ENCODE measurements at regions not wholly inside any gene's neighbourhood (a gene's known extent, or its start where the extent isn't known, plus 50 kb on each side); places are given as distances from the start of the nearest gene placed in this dataset.

DNA sequence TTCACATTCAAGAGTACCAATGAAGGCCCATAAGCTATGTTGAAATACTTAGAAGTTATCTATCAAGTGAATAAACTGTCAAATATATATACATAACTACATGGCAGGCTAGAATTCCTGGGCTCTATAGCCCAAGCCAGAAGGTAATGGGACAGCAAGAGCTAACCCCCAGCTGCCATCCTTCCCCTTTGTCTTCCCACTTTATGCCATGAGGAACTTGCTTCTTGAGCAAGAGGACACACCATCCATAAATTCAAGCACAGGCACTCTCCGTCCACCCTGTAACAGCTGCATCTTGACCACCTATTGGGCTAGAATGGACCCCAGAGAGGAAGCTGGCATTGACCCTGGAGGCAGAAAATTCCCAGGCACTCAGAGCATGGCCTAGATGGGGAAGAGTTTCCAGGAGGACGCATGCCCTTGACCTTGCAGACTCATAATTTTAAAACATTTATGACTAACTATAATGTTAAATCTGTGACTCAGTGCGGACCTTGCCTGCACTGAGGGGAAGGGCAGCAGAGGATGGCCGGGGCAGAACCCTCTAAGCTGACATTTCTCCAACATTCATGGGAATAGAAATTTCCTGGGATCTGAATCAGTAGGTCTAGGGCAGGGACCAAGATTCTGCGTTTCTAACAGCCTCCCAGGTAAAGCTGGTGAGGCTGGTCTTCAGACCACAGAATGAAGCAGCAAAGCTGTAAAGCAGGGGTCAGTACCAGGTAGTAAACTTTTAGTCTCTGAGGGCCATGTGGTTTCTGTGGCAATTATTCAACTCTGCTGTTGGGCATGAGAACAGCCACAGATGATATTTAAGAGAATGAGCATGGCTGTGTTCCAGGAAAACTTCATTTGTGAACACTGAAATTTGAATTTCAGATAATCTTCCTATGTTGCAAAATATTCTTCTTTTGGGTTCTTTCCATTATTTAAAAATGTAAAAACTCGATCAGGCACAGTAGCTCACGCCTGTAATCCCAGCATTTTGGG, 71.4 kb upstream of the CLDN10 start:
- TF ChIP-seq CTCF (IDR thresholded peaks at IDR 0.05; ENCODE audit: low read depth, low read length, missing input control) (no peak), FOXA1 (IDR thresholded peaks at IDR 0.05) (no peak), RAD21 (IDR thresholded peaks at IDR 0.05) (no peak), YY1 (IDR thresholded peaks at IDR 0.05) (no peak), GABPA (IDR thresholded peaks at IDR 0.05 in 1 of 2, conservative IDR thresholded peaks at IDR 0.05 in 1 of 2) (no peak), HNF4G (IDR thresholded peaks at IDR 0.05) (no peak), RXRA (IDR thresholded peaks at IDR 0.05) (no peak), TAF1 (conservative IDR thresholded peaks at IDR 0.05) (no peak), MAX (IDR thresholded peaks at IDR 0.05) (no peak), NR2F2 (IDR thresholded peaks at IDR 0.05) (no peak), FOXA2 (IDR thresholded peaks at IDR 0.05) (no peak), SP1 (IDR thresholded peaks at IDR 0.05) (no peak), REST (IDR thresholded peaks at IDR 0.05) (no peak), JUND (IDR thresholded peaks at IDR 0.05) (no peak)
- TF ChIP-seq, protein P1, sequence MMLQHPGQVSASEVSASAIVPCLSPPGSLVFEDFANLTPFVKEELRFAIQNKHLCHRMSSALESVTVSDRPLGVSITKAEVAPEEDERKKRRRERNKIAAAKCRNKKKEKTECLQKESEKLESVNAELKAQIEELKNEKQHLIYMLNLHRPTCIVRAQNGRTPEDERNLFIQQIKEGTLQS (IDR thresholded peaks at IDR 0.05), result no peak
- H3K36me3 ChIP-seq (ENCODE audit: control insufficient read depth in 4 of 4, insufficient read depth in 3 of 4, low read depth in 1 of 4, low read length in 3 of 4), result no peaks in the 10 kb centered on the region
- no peak for DNase-seq (ENCODE audit: low spot score)
- H3K4me3 ChIP-seq (ENCODE audit: low read depth in 1 of 3, low read length in 3 of 3), result no peak overlapping the region
- no peak overlapping the region for H3K9ac ChIP-seq (ENCODE audit: low read depth in 1 of 2, low read length in 2 of 2)
- peaks cover 0 to 3% (median 2%) of the 10 kb centered on the region in 4 donors for H3K4me1 ChIP-seq (ENCODE audit: control insufficient read depth in 4 of 4, insufficient read depth in 4 of 4, low read length in 3 of 4)
- peaks cover 0 to 6% (median 0%) of the 10 kb centered on the region in 4 donors for H3K9me3 ChIP-seq (ENCODE audit: control insufficient read depth in 4 of 4, low read length in 3 of 4)
- no peak overlapping the region for H3K27ac ChIP-seq (ENCODE audit: low read depth in 1 of 2, low read length in 2 of 2)
- 81% methylated on average over 7 of the region's 7 CpGs for WGBS
- H3K27me3 ChIP-seq (ENCODE audit: control insufficient read depth in 4 of 4, insufficient read depth in 4 of 4, low read length in 3 of 4), result no peaks in the 10 kb centered on the region

GRCh38 chr13:95484052-95484451, 68.5 kb upstream of the CLDN10 start:
- Histone ChIP-seq H3K27ac (ENCODE audit: low read depth in 1 of 2, low read length in 2 of 2) (no peak overlapping the region), H3K4me3 (ENCODE audit: low read depth in 1 of 3, low read length in 3 of 3) (no peak overlapping the region), H3K27me3 (ENCODE audit: control insufficient read depth in 4 of 4, insufficient read depth in 4 of 4, low read length in 3 of 4) (no peaks in the 10 kb centered on the region), H3K36me3 (ENCODE audit: control insufficient read depth in 4 of 4, insufficient read depth in 3 of 4, low read depth in 1 of 4, low read length in 3 of 4) (no peaks in the 10 kb centered on the region), H3K9ac (ENCODE audit: low read depth in 1 of 2, low read length in 2 of 2) (no peak overlapping the region), H3K9me3 (ENCODE audit: control insufficient read depth in 4 of 4, low read length in 3 of 4) (peaks cover 0 to 5% (median 0%) of the 10 kb centered on the region in 4 donors), H3K4me1 (ENCODE audit: control insufficient read depth in 4 of 4, insufficient read depth in 4 of 4, low read length in 3 of 4) (no peaks in the 10 kb centered on the region)
- no peak for DNase-seq (ENCODE audit: low spot score)
- no peak for TF ChIP-seq SP1 (IDR thresholded peaks at IDR 0.05)
- no peak for TF ChIP-seq GABPA (IDR thresholded peaks at IDR 0.05 in 1 of 2, conservative IDR thresholded peaks at IDR 0.05 in 1 of 2)
- no peak for TF ChIP-seq YY1 (IDR thresholded peaks at IDR 0.05)
- TF ChIP-seq RXRA (IDR thresholded peaks at IDR 0.05), result no peak
- no peak for TF ChIP-seq REST (IDR thresholded peaks at IDR 0.05)
- TF ChIP-seq, protein P2, sequence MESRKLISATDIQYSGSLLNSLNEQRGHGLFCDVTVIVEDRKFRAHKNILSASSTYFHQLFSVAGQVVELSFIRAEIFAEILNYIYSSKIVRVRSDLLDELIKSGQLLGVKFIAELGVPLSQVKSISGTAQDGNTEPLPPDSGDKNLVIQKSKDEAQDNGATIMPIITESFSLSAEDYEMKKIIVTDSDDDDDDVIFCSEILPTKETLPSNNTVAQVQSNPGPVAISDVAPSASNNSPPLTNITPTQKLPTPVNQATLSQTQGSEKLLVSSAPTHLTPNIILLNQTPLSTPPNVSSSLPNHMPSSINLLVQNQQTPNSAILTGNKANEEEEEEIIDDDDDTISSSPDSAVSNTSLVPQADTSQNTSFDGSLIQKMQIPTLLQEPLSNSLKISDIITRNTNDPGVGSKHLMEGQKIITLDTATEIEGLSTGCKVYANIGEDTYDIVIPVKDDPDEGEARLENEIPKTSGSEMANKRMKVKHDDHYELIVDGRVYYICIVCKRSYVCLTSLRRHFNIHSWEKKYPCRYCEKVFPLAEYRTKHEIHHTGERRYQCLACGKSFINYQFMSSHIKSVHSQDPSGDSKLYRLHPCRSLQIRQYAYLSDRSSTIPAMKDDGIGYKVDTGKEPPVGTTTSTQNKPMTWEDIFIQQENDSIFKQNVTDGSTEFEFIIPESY (IDR thresholded peaks at IDR 0.05), result no peak
- no peak for TF ChIP-seq HNF4G (IDR thresholded peaks at IDR 0.05)
- TF ChIP-seq FOXA1 (IDR thresholded peaks at IDR 0.05), result no peak
- no peak for TF ChIP-seq EGR1 (IDR thresholded peaks at IDR 0.05; ENCODE audit: low read depth in 2 of 2)
- TF ChIP-seq JUND (IDR thresholded peaks at IDR 0.05), result no peak
- no peak for TF ChIP-seq TAF1 (conservative IDR thresholded peaks at IDR 0.05)
- 98% methylated on average over 1 of the region's 1 CpG for WGBS

Measured in liver (tissue), 8 donors.